Neural progenitor cell (in vitro differentiated cells): ENCODE measurements at regions not wholly inside any gene's neighbourhood (a gene's known extent, or its start where the extent isn't known, plus 50 kb on each side); places are given as distances from the start of the nearest gene placed in this dataset.

Source experiments
- CTCF ChIP-seq: fragments of 200-600 bp; sonication (generic); IDR thresholded peaks from 2 replicates; pipeline ENCODE4 v1.5.1; 2017; ENCODE audit warnings: antibody characterized with exemption, mild to moderate bottlenecking
- EZH2 ChIP-seq: fragments of 200-600 bp; sonication (generic); IDR thresholded peaks from 2 replicates; pipeline ENCODE4 v1.6.1; 2017; ENCODE audit warnings: antibody characterized with exemption, mild to moderate bottlenecking, moderate library complexity

- TF ChIP-seq CTCF (no peak), EZH2 (no peak)
Observed at GRCh38 chr2:180145163-180145562, 138.1 kb upstream of the CWC22 start.
